GM12865 (cell line): ENCODE measurements at regions not wholly inside any gene's neighbourhood (a gene's known extent, or its start where the extent isn't known, plus 50 kb on each side); places are given as distances from the start of the nearest gene placed in this dataset.

ENCODE experiments used
- DNase-seq: peaks from one replicate; pipeline ENCODE4 v3.0.0; 2010; ENCODE audit warnings: low read depth
- H3K4me3 ChIP-seq: 2 replicates; pipeline ENCODE4 v1.5.1; 2011; ENCODE audit warnings: mild to moderate bottlenecking, low read depth, low read length, control low read depth
- CTCF ChIP-seq: IDR thresholded peaks from 2 replicates; pipeline ENCODE4 v1.5.1; 2011; ENCODE audit warnings: low read length, control low read depth, low read depth, inconsistent platforms; ENCODE audit not compliant: insufficient read depth; ENCODE audit errors: missing control alignments

GRCh38 chr6:14630016-14630415 lies 512.4 kb downstream of the CD83 start:
- no peak for TF ChIP-seq CTCF
- no peak overlapping the region for H3K4me3 ChIP-seq
- DNase-seq, result no peak

- DNase-seq, result no peak
- TF ChIP-seq CTCF, result no peak
- no peak overlapping the region for H3K4me3 ChIP-seq
These were observed 515.9 kb downstream of the CD83 start for GRCh38 chr6:14633479-14633878.

- no peak for TF ChIP-seq CTCF
- no peak for DNase-seq
- H3K4me3 ChIP-seq, result no peak overlapping the region
These were observed 516.5 kb downstream of the CD83 start for GRCh38 chr6:14634072-14634471.

- DNase-seq, result peak; percentile 41
- TF ChIP-seq CTCF, result no peak
- H3K4me3 ChIP-seq, result no peak overlapping the region
These were observed 517.6 kb downstream of the CD83 start for GRCh38 chr6:14635195-14635594.

GRCh38 chr6:14635934-14636591 lies 518.5 kb downstream of the CD83 start:
- peak; percentile 46 for DNase-seq
- H3K4me3 ChIP-seq, result no peak overlapping the region

GRCh38 chr6:14638435-14638905 lies 520.9 kb downstream of the CD83 start:
- H3K4me3 ChIP-seq, result no peak overlapping the region
- TF ChIP-seq CTCF, result no peak
- no peak for DNase-seq

More at GRCh38 chr6:14635934-14636591, 518.5 kb downstream of the CD83 start:
- TF ChIP-seq CTCF, result no peak
